M059J (cell line): ENCODE measurements at regions not wholly inside any gene's neighbourhood (a gene's known extent, or its start where the extent isn't known, plus 50 kb on each side); places are given as distances from the start of the nearest gene placed in this dataset.
"Not testable (repeated sequence)": the region's sequence is repeated elsewhere in the genome, so short reads cannot be mapped to it uniquely, and the experiment has no call there.

Source experiments
- DNase-seq: peaks from one replicate; pipeline ENCODE4 v3.0.0-alpha.2; 2012; ENCODE audit warnings: low read depth

- no peak for DNase-seq
These were observed 60.7 kb downstream of the RRM2 start for GRCh38 chr2:10183146-10183675.

DNA sequence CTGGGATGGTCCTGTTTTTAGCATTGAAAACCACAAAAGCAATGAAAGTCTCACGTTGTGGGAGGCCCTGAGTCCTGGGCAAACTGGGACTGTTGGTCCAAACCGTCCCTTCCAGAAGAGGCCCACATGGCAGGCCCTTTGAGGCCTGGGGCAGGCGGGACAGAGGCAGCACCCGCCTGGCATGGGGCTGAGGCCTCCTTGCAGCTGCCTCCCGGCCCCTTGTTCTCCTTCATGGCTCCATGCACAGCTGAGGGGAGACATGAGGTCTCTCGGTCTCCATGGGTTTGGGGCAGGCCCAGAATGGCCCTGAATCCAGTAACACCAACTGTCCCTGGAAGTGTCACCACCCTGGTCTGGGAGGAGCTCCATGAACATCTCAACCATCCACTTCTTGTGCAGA is 61.9 kb downstream of the RRM2 start:
- DNase-seq = no peak

DNA sequence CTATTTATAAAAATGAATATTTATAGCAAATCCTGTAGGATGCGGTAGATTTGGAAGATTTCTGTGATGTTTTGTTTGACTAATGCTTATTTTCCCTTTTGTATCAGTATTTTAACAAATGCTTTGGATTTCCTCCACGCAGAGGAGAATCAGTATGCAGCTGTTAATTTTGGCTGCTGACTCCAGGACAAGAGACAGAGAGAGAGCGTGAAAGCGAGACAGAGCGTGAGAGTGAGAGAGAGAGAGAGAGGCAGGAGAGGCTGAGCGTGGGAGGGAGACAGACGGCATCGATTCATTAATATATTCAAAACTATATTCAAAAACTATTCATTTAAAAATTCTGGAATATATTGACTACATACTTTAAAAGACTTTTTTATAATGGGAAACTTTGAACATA is 62.5 kb downstream of the RRM2 start:
- DNase-seq = no peak

GRCh38 chr2:10185755-10186154 is 63.2 kb downstream of the RRM2 start:
- DNase-seq = no peak

GRCh38 chr2:10186868-10187535 is 64.5 kb downstream of the RRM2 start:
- no peak for DNase-seq

DNA sequence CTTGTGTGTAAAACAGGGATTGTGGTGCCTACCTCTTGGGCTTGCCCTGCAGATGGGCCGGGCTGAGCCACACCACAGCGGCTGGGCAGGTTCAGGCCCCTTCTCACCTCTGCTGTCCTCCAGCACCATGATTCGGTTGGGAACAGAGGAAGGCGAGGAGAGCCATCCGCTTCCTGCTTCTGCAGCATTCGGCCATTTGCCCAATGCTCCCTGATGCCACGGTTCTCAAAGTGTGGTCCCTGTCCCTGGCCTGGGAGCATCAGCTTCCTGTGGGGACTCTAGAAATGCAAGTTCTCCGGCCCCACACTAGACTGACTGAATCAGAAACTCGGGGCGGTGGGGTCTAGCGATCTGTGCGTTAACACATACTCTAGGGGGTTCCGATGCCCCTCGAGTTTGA is 65.1 kb downstream of the RRM2 start:
- no peak for DNase-seq

GRCh38 chr2:10188211-10188610 is 65.7 kb downstream of the RRM2 start:
- peak; percentile 33 for DNase-seq

DNA sequence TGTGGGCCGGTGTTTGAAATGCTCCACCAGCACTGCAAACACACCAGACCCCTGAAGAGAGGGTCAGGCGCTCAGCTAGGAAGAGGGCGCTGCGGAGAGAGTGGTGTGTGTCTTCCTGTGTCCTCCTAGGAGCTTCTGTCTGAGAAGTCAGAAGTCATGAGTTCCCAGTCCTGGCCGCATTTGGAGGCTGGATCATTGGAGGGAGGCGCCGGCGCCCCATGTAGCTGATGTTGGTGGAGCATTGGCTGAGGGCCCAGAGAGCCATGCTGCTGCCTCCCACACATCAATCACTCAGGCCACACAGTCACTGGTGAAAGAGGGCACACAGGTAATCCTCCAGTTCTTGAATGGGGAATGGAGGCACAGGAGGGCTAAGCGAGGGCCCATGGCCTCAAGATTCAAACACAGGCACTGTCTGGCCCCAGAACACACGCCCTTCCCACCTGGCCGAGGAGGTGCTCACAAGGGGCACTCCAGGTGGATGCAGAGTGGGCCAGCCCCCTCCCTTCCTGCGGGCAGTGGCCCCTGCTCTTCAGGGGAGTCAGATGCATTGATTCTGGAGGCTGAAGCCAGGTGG is 66.3 kb downstream of the RRM2 start:
- DNase-seq = no peak

- DNase-seq = no peak
These were observed 67.7 kb downstream of the RRM2 start for GRCh38 chr2:10190255-10190654.

DNA sequence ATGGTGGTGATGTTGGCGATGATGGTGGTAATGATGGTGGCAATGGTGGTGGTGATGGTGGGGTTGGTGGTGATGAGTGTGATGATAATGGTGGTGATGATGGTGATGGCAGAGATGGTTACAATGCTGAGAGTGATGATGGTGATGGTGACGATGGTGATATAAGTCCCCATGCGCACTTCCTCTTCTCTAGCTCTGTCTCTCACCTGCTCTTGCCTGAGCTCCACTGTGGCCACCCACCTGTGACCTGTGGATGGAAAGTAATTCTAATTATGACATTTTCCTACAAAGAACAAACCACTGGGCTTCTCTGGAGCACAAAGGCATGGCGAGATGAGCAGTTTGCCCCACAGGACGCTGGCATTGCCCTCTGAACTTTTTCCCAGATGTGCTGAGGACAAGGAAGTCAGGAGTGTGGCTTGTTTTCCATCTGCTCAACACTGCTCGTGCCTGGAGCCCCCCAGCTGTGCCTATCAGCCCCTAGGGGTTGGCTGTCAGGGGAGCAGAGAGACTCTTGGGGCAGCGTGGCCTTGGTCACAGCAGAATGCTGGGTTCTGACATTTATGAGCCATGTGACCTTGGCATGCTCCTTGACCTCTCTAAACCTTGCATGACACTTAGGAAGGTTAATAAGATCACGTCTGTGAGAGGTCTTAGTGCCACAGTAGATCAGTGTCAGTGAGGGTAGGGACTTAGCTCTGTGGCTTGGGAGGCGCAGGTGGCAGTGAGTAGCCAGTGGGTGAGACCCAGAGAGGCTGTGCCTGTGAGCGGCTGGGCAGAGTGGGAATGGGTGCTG is 68.4 kb downstream of the RRM2 start:
- DNase-seq = no peak

GRCh38 chr2:10191554-10191953 is 69.0 kb downstream of the RRM2 start:
- no peak for DNase-seq

DNA sequence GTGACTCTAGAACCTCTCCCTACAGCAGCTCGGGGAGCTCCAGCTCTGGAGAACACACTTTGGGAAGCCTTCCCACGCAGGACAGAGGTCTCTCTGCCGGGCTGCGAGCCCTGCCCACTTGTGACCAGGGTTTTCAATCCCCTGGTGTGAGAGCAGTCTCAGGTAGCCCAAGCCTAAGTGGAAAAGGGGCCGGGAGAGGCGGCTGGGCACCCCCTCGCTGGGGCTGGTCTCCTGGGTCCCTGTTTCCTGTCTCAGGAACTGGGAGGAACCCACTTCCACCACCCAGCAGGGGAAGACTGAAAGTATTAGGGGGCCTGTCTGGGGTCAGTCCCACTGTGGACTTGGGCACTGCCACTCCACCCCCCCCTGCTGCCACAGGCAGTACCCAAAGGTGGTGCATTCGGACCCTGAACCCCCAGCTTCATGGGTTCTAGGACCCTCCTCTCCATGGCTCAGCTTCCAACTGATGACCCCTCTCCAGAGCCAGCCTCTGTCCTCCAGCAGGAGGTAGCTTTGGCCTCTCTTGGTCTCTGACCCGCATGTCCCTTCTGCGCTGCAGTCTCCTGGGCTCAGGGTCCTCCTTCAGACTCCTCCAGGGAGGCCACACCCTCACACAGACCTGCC is 70.0 kb downstream of the RRM2 start:
- DNase-seq = no peak

GRCh38 chr2:10193276-10193795 is 70.8 kb downstream of the RRM2 start:
- no peak for DNase-seq

- peak; percentile 48 for DNase-seq
These were observed 71.6 kb downstream of the RRM2 start for GRCh38 chr2:10193851-10194820.

- no peak for DNase-seq
These were observed 73.0 kb downstream of the RRM2 start for GRCh38 chr2:10195278-10196109.

DNA sequence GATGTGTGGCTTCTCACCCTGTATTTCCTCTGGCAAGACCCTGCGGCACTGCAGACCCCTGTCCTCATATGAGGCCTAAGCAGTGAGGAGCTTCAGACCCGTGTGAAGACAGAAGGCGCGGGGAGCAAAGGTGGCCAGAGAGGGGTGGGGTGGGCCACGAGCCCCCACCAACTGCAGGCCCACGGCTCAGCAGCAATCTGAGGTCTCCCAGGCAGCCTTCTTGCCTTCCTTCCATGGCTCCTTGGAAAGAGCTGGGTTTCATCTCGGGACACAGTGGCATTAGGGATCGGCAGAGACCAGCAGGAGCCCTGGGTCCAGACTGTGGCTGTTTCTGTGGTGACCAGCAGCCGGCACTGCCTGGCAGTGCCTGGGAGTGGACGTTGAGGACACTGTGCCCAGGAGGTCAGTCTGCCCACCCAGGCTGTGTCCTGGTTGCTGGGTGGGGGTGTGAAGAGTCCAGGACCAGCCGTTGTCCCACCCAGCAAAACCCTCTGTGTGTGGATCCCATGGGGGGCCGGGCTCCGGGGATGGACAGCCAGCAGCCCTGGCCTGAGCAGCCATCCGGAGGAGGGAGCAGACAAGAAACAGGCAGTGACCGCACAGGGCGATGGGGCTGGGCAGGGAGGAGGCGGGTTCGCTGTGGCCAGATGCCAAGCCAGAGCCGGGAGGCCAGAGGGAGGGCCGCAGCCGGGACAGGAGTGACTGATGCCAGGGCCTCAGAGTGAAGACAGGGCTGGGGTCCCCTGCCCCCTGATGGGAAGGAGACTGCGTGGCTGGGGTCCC is 73.8 kb downstream of the RRM2 start:
- peak; percentile 31 for DNase-seq

GRCh38 chr2:10196948-10197696 is 74.6 kb downstream of the RRM2 start:
- DNase-seq = no peak

DNA sequence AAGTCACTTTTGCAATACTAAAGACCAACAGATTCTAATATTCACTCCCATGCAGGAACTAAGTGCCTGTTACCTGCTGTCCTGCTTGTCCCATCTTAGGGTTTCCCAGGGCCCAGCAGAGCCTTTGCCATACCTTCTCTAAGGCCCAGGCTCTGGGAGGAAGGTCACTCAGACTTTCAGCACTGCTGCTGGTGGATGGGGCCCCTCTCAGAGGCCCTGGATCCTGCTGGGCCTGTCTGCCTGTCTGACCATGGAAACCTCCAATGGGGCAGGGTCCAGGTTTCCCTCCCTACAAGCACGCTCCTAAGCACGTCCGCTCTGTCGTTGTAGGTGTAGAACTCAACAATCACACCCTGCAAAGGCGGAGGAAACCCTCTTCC is 75.1 kb downstream of the RRM2 start:
- DNase-seq = no peak

- DNase-seq = not testable (repeated sequence)
These were observed 75.9 kb downstream of the RRM2 start for GRCh38 chr2:10198482-10198881.
